Suprapubic skin (tissue), 4 donors: ENCODE measurements at regions not wholly inside any gene's neighbourhood (a gene's known extent, or its start where the extent isn't known, plus 50 kb on each side); places are given as distances from the start of the nearest gene placed in this dataset.
A peak's percentile ranks its signal among the peaks of the same experiment; 100 is the strongest.

ENCODE experiments used
- DNase-seq, 2 donors: peaks; one replicate each; pipeline ENCODE4 v3.0.0-alpha.2; 2019; ENCODE audit warnings: low spot score in 2 of 2
- H3K27ac ChIP-seq: fragments of 200-600 bp; sonication (generic); one replicate; pipeline ENCODE4 v1.5.1; 2019
- H3K27me3 ChIP-seq: fragments of 200-600 bp; sonication (generic); one replicate; pipeline ENCODE4 v1.5.1; 2019
- H3K36me3 ChIP-seq: fragments of 200-600 bp; sonication (generic); one replicate; pipeline ENCODE4 v1.5.1; 2019
- H3K4me1 ChIP-seq: fragments of 200-600 bp; sonication (generic); one replicate; pipeline ENCODE4 v1.5.1; 2019
- H3K4me3 ChIP-seq: fragments of 200-600 bp; sonication (generic); one replicate; pipeline ENCODE4 v1.5.1; 2019; ENCODE audit warnings: mild to moderate bottlenecking
- H3K9me3 ChIP-seq: fragments of 200-600 bp; sonication (generic); one replicate; pipeline ENCODE4 v1.5.1; 2019
- CTCF ChIP-seq, 2 donors: fragments of 200-600 bp in 1 of 2; fragments of 450-650 bp in 1 of 2; sonication (generic) in 1 of 2; IDR thresholded peaks; one replicate each; pipeline ENCODE4 v1.5.1; 2016 to 2019; ENCODE audit warnings: antibody characterized with exemption in 2 of 2, mild to moderate bottlenecking in 1 of 2, moderate library complexity in 1 of 2
- EP300 ChIP-seq: sonication (generic); formaldehyde crosslinking; IDR thresholded peaks from one replicate; pipeline ENCODE4 v1.6.1; 2017; ENCODE audit warnings: antibody characterized with exemption
- POLR2A ChIP-seq, 2 donors: fragments of 450-650 bp; IDR thresholded peaks; one replicate each; pipeline ENCODE4 v1.6.1; 2017; ENCODE audit warnings: antibody characterized with exemption in 2 of 2, mild to moderate bottlenecking in 2 of 2, moderate library complexity in 2 of 2
- POLR2AphosphoS5 ChIP-seq, 3 donors: sonication (generic); formaldehyde crosslinking; IDR thresholded peaks; one replicate each; pipeline ENCODE4 v1.6.1; 2017; ENCODE audit warnings: antibody characterized with exemption in 3 of 3
- WGBS: methylation state at CpG from one replicate; pipeline ENCODE4 v1.1.5; 2018; 5-methylcytosine and 5-hydroxymethylcytosine counted together

GRCh38 chr6:93784794-93785693 lies 365.7 kb upstream of the EPHA7 start:
- no peaks in the 10 kb centered on the region for H3K36me3 ChIP-seq
- peak overlapping the region; percentile 59 for H3K27ac ChIP-seq
- no peaks in the 10 kb centered on the region for H3K4me1 ChIP-seq
- no peaks in the 10 kb centered on the region for H3K9me3 ChIP-seq
- no peak for TF ChIP-seq EP300
- TF ChIP-seq POLR2AphosphoS5 (IDR thresholded peaks at IDR 0.05): no peak
- TF ChIP-seq CTCF (IDR thresholded peaks at IDR 0.05): no peak
- no peak for TF ChIP-seq POLR2A (IDR thresholded peaks at IDR 0.05)
- no peaks in the 10 kb centered on the region for H3K27me3 ChIP-seq
- DNase-seq: no peak
- 40% methylated on average over 8 of the region's 8 CpGs for WGBS
- no peak overlapping the region for H3K4me3 ChIP-seq

- no peak overlapping the region for H3K27ac ChIP-seq
- no peak for DNase-seq
- 48% methylated on average over 12 of the region's 12 CpGs for WGBS
- H3K27me3 ChIP-seq: no peaks in the 10 kb centered on the region
- no peak overlapping the region for H3K4me3 ChIP-seq
- H3K4me1 ChIP-seq: no peaks in the 10 kb centered on the region
- TF ChIP-seq CTCF (IDR thresholded peaks at IDR 0.05) (no peak), EP300 (no peak), POLR2A (IDR thresholded peaks at IDR 0.05) (no peak), POLR2AphosphoS5 (IDR thresholded peaks at IDR 0.05) (no peak)
- no peaks in the 10 kb centered on the region for H3K9me3 ChIP-seq
- H3K36me3 ChIP-seq: no peaks in the 10 kb centered on the region
Observed at GRCh38 chr6:93779086-93779841, 359.9 kb upstream of the EPHA7 start.

GRCh38 chr6:93759190-93759589 lies 339.8 kb upstream of the EPHA7 start:
- H3K36me3 ChIP-seq: no peaks in the 10 kb centered on the region
- H3K4me3 ChIP-seq: no peak overlapping the region
- 75% methylated on average over 2 of the region's 2 CpGs for WGBS
- no peaks in the 10 kb centered on the region for H3K4me1 ChIP-seq
- no peak for TF ChIP-seq CTCF (IDR thresholded peaks at IDR 0.05)
- TF ChIP-seq POLR2AphosphoS5 (IDR thresholded peaks at IDR 0.05): no peak
- no peak for TF ChIP-seq EP300
- TF ChIP-seq POLR2A (IDR thresholded peaks at IDR 0.05): no peak
- H3K9me3 ChIP-seq: no peaks in the 10 kb centered on the region
- H3K27ac ChIP-seq: no peak overlapping the region
- H3K27me3 ChIP-seq: no peaks in the 10 kb centered on the region
- DNase-seq: no peak

GRCh38 chr6:93751969-93752368 lies 332.6 kb upstream of the EPHA7 start:
- 52% methylated on average over 2 of the region's 2 CpGs for WGBS
- no peak for TF ChIP-seq POLR2AphosphoS5 (IDR thresholded peaks at IDR 0.05)
- no peak for TF ChIP-seq POLR2A (IDR thresholded peaks at IDR 0.05)
- TF ChIP-seq EP300: no peak
- TF ChIP-seq CTCF (IDR thresholded peaks at IDR 0.05): no peak
- Histone ChIP-seq H3K27me3 (no peaks in the 10 kb centered on the region), H3K4me1 (no peaks in the 10 kb centered on the region), H3K9me3 (no peaks in the 10 kb centered on the region), H3K27ac (no peak overlapping the region), H3K4me3 (no peak overlapping the region), H3K36me3 (no peaks in the 10 kb centered on the region)
- DNase-seq: no peak

- no peaks in the 10 kb centered on the region for H3K9me3 ChIP-seq
- H3K4me1 ChIP-seq: no peaks in the 10 kb centered on the region
- H3K4me3 ChIP-seq: no peak overlapping the region
- no peaks in the 10 kb centered on the region for H3K27me3 ChIP-seq
- H3K27ac ChIP-seq: no peak overlapping the region
- WGBS: 74% methylated on average over 2 of the region's 2 CpGs
- H3K36me3 ChIP-seq: no peaks in the 10 kb centered on the region
- TF ChIP-seq CTCF (IDR thresholded peaks at IDR 0.05) (no peak), POLR2AphosphoS5 (IDR thresholded peaks at IDR 0.05) (no peak)
- no peak for DNase-seq
Observed at GRCh38 chr6:93749930-93750329, 330.6 kb upstream of the EPHA7 start.
